ENCODE measurements at regions not wholly inside any gene's neighbourhood (a gene's known extent, or its start where the extent isn't known, plus 50 kb on each side); places are given as distances from the start of the nearest gene placed in this dataset.

GRCh38 chr13:22647156-22647850, 533.5 kb upstream of the SGCG start:
- TF ChIP-seq, protein P1, sequence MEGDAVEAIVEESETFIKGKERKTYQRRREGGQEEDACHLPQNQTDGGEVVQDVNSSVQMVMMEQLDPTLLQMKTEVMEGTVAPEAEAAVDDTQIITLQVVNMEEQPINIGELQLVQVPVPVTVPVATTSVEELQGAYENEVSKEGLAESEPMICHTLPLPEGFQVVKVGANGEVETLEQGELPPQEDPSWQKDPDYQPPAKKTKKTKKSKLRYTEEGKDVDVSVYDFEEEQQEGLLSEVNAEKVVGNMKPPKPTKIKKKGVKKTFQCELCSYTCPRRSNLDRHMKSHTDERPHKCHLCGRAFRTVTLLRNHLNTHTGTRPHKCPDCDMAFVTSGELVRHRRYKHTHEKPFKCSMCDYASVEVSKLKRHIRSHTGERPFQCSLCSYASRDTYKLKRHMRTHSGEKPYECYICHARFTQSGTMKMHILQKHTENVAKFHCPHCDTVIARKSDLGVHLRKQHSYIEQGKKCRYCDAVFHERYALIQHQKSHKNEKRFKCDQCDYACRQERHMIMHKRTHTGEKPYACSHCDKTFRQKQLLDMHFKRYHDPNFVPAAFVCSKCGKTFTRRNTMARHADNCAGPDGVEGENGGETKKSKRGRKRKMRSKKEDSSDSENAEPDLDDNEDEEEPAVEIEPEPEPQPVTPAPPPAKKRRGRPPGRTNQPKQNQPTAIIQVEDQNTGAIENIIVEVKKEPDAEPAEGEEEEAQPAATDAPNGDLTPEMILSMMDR (IDR thresholded peaks at IDR 0.05), result no peak
- TF ChIP-seq EZH2 (IDR thresholded peaks at IDR 0.05; ENCODE audit: borderline replicate concordance, insufficient read depth, low read depth, low read length, poor library complexity, severe bottlenecking), result no peak

Data from B cell (primary cell).